SU-DHL-6 (cell line): ENCODE measurements at regions not wholly inside any gene's neighbourhood (a gene's known extent, or its start where the extent isn't known, plus 50 kb on each side); places are given as distances from the start of the nearest gene placed in this dataset.

ENCODE experiments used
- H2AFZ ChIP-seq: fragments of 200-600 bp; sonication (generic); 2 replicates; pipeline ENCODE4 v1.6.1; 2014; ENCODE audit warnings: low read depth, mild to moderate bottlenecking, moderate library complexity, mixed read lengths, antibody characterized with exemption, low read length; ENCODE audit not compliant: severe bottlenecking
- H3F3A ChIP-seq: fragments of 200-600 bp; shearing (Covaris generic); 2 replicates; pipeline ENCODE4 v1.6.0; 2016; ENCODE audit warnings: antibody characterized with exemption, mild to moderate bottlenecking; ENCODE audit not compliant: insufficient read depth
- H3K27ac ChIP-seq: fragments of 200-600 bp; sonication (generic); 2 replicates; pipeline ENCODE4 v1.5.1; 2016; ENCODE audit warnings: low read depth, mild to moderate bottlenecking, low read length, moderate library complexity, mixed read lengths
- H3K27me3 ChIP-seq: fragments of 200-600 bp; sonication (generic), shearing (Covaris generic); 2 replicates; pipeline ENCODE4 v1.6.0; 2014; ENCODE audit warnings: mild to moderate bottlenecking, low read length
- H3K36me3 ChIP-seq: fragments of 200-600 bp; sonication (generic); 2 replicates; pipeline ENCODE4 v1.6.1; 2014; ENCODE audit warnings: mild to moderate bottlenecking, low read length, mixed read lengths
- H3K4me2 ChIP-seq: fragments of 300-600, 200-600 bp; shearing (Covaris generic), sonication (generic); 2 replicates; pipeline ENCODE4 v1.6.0; 2014; ENCODE audit warnings: low read length, low read depth, mild to moderate bottlenecking; ENCODE audit not compliant: poor library complexity, severe bottlenecking
- H3K4me3 ChIP-seq: fragments of 200-600 bp; sonication (generic); 2 replicates; pipeline ENCODE4 v1.5.1; 2014; ENCODE audit warnings: antibody characterized with exemption, low read length, mild to moderate bottlenecking, mixed read lengths; ENCODE audit not compliant: insufficient read depth, poor library complexity, severe bottlenecking
- H3K79me2 ChIP-seq: fragments of 200-600 bp; sonication (generic); 2 replicates; pipeline ENCODE4 v1.6.1; 2014; ENCODE audit warnings: mild to moderate bottlenecking, low read length, moderate library complexity; ENCODE audit not compliant: insufficient read depth
- H3K9ac ChIP-seq: fragments of 200-600 bp; sonication (generic); 2 replicates; pipeline ENCODE4 v1.7.0; 2014; ENCODE audit warnings: mild to moderate bottlenecking, low read length
- H3K9me2 ChIP-seq: fragments of 200-600 bp; sonication (generic); replicated peaks from 2 replicates; pipeline ENCODE4 v1.6.1; 2014; ENCODE audit warnings: low read length; ENCODE audit not compliant: insufficient read depth
- H3K9me3 ChIP-seq: fragments of 200-600 bp; sonication (generic); 2 replicates; pipeline ENCODE4 v1.6.1; 2014; ENCODE audit warnings: low read length, mixed read lengths; ENCODE audit not compliant: insufficient read depth
- H4K20me1 ChIP-seq: fragments of 200-600 bp; sonication (generic); 2 replicates; pipeline ENCODE4 v1.6.1; 2014; ENCODE audit warnings: low read depth, mild to moderate bottlenecking, antibody characterized with exemption, low read length, moderate library complexity, mixed read lengths
- CTCF ChIP-seq: fragments of 200-600 bp; sonication (generic); IDR thresholded peaks from one replicate; pipeline ENCODE4 v1.5.1; 2017; ENCODE audit warnings: antibody characterized with exemption, mild to moderate bottlenecking, low read length, moderate library complexity; ENCODE audit not compliant: insufficient read depth, poor library complexity, severe bottlenecking
- EZH2phosphoT487 ChIP-seq: fragments of 200-600 bp; sonication (generic), shearing (Covaris generic); conservative IDR thresholded peaks from 2 replicates; pipeline ENCODE4 v1.6.1; 2018; ENCODE audit warnings: mild to moderate bottlenecking, antibody characterized with exemption, low read length, moderate library complexity, mixed read lengths

- no peaks in the 10 kb centered on the region for H3K79me2 ChIP-seq
- H3K27me3 ChIP-seq = no peaks in the 10 kb centered on the region
- TF ChIP-seq CTCF (no peak), EZH2phosphoT487 (no peak)
- H3K4me3 ChIP-seq = no peak overlapping the region
- H3K4me2 ChIP-seq = no peak overlapping the region
- H3F3A ChIP-seq = no peaks in the 10 kb centered on the region
- no peaks in the 10 kb centered on the region for H3K9me3 ChIP-seq
- H3K9ac ChIP-seq = no peak overlapping the region
- H3K36me3 ChIP-seq = no peaks in the 10 kb centered on the region
- H2AFZ ChIP-seq = no peak overlapping the region
- H4K20me1 ChIP-seq = no peaks in the 10 kb centered on the region
- no peaks in the 10 kb centered on the region for H3K9me2 ChIP-seq
- no peak overlapping the region for H3K27ac ChIP-seq
Measured at GRCh38 chr1:47708658-47709018, 270.8 kb downstream of the FOXD2 start.

- Histone ChIP-seq H3K9ac (no peak overlapping the region), H4K20me1 (no peaks in the 10 kb centered on the region), H3F3A (no peaks in the 10 kb centered on the region), H3K36me3 (no peaks in the 10 kb centered on the region), H3K9me3 (no peaks in the 10 kb centered on the region), H3K27ac (no peak overlapping the region), H3K4me3 (no peak overlapping the region), H3K27me3 (no peaks in the 10 kb centered on the region), H2AFZ (no peak overlapping the region), H3K9me2 (no peaks in the 10 kb centered on the region), H3K4me2 (no peak overlapping the region), H3K79me2 (no peaks in the 10 kb centered on the region)
- TF ChIP-seq CTCF = no peak
- TF ChIP-seq EZH2phosphoT487 = no peak
Measured at GRCh38 chr1:47709019-47709871, 271.4 kb downstream of the FOXD2 start.

- H3K4me3 ChIP-seq = no peak overlapping the region
- H3K36me3 ChIP-seq = no peaks in the 10 kb centered on the region
- no peak overlapping the region for H3K9ac ChIP-seq
- H3K27me3 ChIP-seq = no peaks in the 10 kb centered on the region
- no peaks in the 10 kb centered on the region for H3K9me2 ChIP-seq
- H3F3A ChIP-seq = no peaks in the 10 kb centered on the region
- no peaks in the 10 kb centered on the region for H3K79me2 ChIP-seq
- TF ChIP-seq EZH2phosphoT487 = no peak
- no peak for TF ChIP-seq CTCF
- no peaks in the 10 kb centered on the region for H3K9me3 ChIP-seq
- no peak overlapping the region for H3K4me2 ChIP-seq
- no peak overlapping the region for H2AFZ ChIP-seq
- no peak overlapping the region for H3K27ac ChIP-seq
- H4K20me1 ChIP-seq = no peaks in the 10 kb centered on the region
Measured at GRCh38 chr1:47709872-47710231, 272.0 kb downstream of the FOXD2 start.
